GM19025 (cell line): ENCODE measurements at regions not wholly inside any gene's neighbourhood (a gene's known extent, or its start where the extent isn't known, plus 50 kb on each side); places are given as distances from the start of the nearest gene placed in this dataset.
"Not testable (repeated sequence)": the region's sequence is repeated elsewhere in the genome, so short reads cannot be mapped to it uniquely, and the experiment has no call there.

Experiments
- ATAC-seq: cut with Tn5 transposase; IDR thresholded peaks from one replicate; pipeline ENCODE4 v1.9.1; 2021; ENCODE audit warnings: mild to moderate bottlenecking, low read depth, moderate library complexity; ENCODE audit not compliant: unreplicated experiment

GRCh38 chr5:155661859-155662258 lies 648.3 kb downstream of the KIF4B start:
- no peak for ATAC-seq

- no peak for ATAC-seq
These were observed 651.8 kb downstream of the KIF4B start for GRCh38 chr5:155665361-155665760.

GRCh38 chr5:155672001-155672400 lies 655.0 kb upstream of the SGCD start:
- ATAC-seq: not testable (repeated sequence)

- ATAC-seq: no peak
These were observed 650.0 kb upstream of the SGCD start for GRCh38 chr5:155676967-155677366.

- ATAC-seq: no peak
These were observed 648.6 kb upstream of the SGCD start for GRCh38 chr5:155678371-155678770.

GRCh38 chr5:155679530-155679929 lies 647.4 kb upstream of the SGCD start:
- ATAC-seq: no peak

- no peak for ATAC-seq
These were observed 642.5 kb upstream of the SGCD start for GRCh38 chr5:155684417-155684816.

GRCh38 chr5:155686131-155686530 lies 640.8 kb upstream of the SGCD start:
- ATAC-seq: no peak

- ATAC-seq: no peak
These were observed 637.6 kb upstream of the SGCD start for GRCh38 chr5:155689406-155689805.

GRCh38 chr5:155696362-155696761 lies 630.6 kb upstream of the SGCD start:
- ATAC-seq: no peak

GRCh38 chr5:155697236-155697635 lies 629.7 kb upstream of the SGCD start:
- ATAC-seq: no peak

- no peak for ATAC-seq
These were observed 627.6 kb upstream of the SGCD start for GRCh38 chr5:155699385-155699784.

GRCh38 chr5:155700333-155700732 lies 626.6 kb upstream of the SGCD start:
- ATAC-seq: no peak

- ATAC-seq: no peak
These were observed 615.1 kb upstream of the SGCD start for GRCh38 chr5:155711882-155712281.

GRCh38 chr5:155714435-155714834 lies 612.5 kb upstream of the SGCD start:
- not testable (repeated sequence) for ATAC-seq

- no peak for ATAC-seq
These were observed 600.7 kb upstream of the SGCD start for GRCh38 chr5:155726267-155726666.

GRCh38 chr5:155727512-155728145 lies 599.3 kb upstream of the SGCD start:
- ATAC-seq: no peak

GRCh38 chr5:155728146-155728856 lies 598.7 kb upstream of the SGCD start:
- no peak for ATAC-seq

- no peak for ATAC-seq
These were observed 597.9 kb upstream of the SGCD start for GRCh38 chr5:155728857-155729683.

GRCh38 chr5:155729684-155730059 lies 597.3 kb upstream of the SGCD start:
- no peak for ATAC-seq

- no peak for ATAC-seq
These were observed 594.2 kb upstream of the SGCD start for GRCh38 chr5:155732587-155733376.
